ENCODE measurements at regions not wholly inside any gene's neighbourhood (a gene's known extent, or its start where the extent isn't known, plus 50 kb on each side); places are given as distances from the start of the nearest gene placed in this dataset.

GRCh38 chr1:37404711-37405110 is 69.7 kb upstream of the ZC3H12A start:
- no peak for DNase-seq
- intact Hi-C loops (cut with DNase I) = no loop called here
- WGBS, 4 donors = 56 to 64% (median 59%) methylated on average over 4 of the region's 4 CpGs

GRCh38 chr1:37410105-37410504 is 64.3 kb upstream of the ZC3H12A start:
- Histone ChIP-seq H3K4me3 (no peak overlapping the region), H3K27me3 (no peaks in the 10 kb centered on the region), H3K36me3 (replicated peaks in 1 of 2) (no peaks in the 10 kb centered on the region), H3K4me1 (replicated peaks in 1 of 2) (no peaks in the 10 kb centered on the region), H3K27ac (no peak overlapping the region), H3K9me3 (replicated peaks in 1 of 3) (no peaks in the 10 kb centered on the region)
- intact Hi-C loops (cut with DNase I) = no loop called here
- 27 to 37% (median 34%) methylated on average over 7 of the region's 7 CpGs for WGBS, 4 donors
- DNase-seq = no peak
- TF ChIP-seq CTCF (IDR thresholded peaks at IDR 0.05) (no peak), POLR2A (IDR thresholded peaks at IDR 0.05) (no peak)

More at GRCh38 chr1:37404711-37405110, 69.7 kb upstream of the ZC3H12A start:
- Histone ChIP-seq H3K36me3 (replicated peaks in 1 of 2) (no peaks in the 10 kb centered on the region), H3K27ac (no peak overlapping the region), H3K4me1 (replicated peaks in 1 of 2) (no peaks in the 10 kb centered on the region), H3K9me3 (replicated peaks in 1 of 3) (no peaks in the 10 kb centered on the region), H3K27me3 (no peaks in the 10 kb centered on the region), H3K4me3 (no peak overlapping the region)
- no peak for TF ChIP-seq POLR2A (IDR thresholded peaks at IDR 0.05)
- no peak for TF ChIP-seq CTCF (IDR thresholded peaks at IDR 0.05)

- Histone ChIP-seq H3K27ac (no peak overlapping the region), H3K9me3 (replicated peaks in 1 of 3) (no peaks in the 10 kb centered on the region), H3K4me1 (replicated peaks in 1 of 2) (no peaks in the 10 kb centered on the region), H3K4me3 (no peak overlapping the region), H3K36me3 (replicated peaks in 1 of 2) (no peaks in the 10 kb centered on the region), H3K27me3 (no peaks in the 10 kb centered on the region)
- TF ChIP-seq POLR2A (IDR thresholded peaks at IDR 0.05) = no peak
- peak in 1 of 7 donors; percentile 7 for DNase-seq
- intact Hi-C loops (cut with DNase I) = no loop called here
- WGBS, 4 donors = 16 to 29% (median 19%) methylated on average over 5 to 7 of the region's 7 CpGs
Measured at GRCh38 chr1:37410815-37411214, 63.6 kb upstream of the ZC3H12A start.

GRCh38 chr1:37415611-37416244 is 58.7 kb upstream of the ZC3H12A start:
- TF ChIP-seq CTCF (IDR thresholded peaks at IDR 0.05) (no peak), POLR2A (IDR thresholded peaks at IDR 0.05) (no peak)
- WGBS, 4 donors = 84 to 89% (median 86%) methylated on average over 13 of the region's 13 CpGs
- H3K27ac ChIP-seq = no peak overlapping the region
- no peaks in the 10 kb centered on the region for H3K36me3 ChIP-seq (replicated peaks in 1 of 2)
- H3K4me1 ChIP-seq (replicated peaks in 1 of 2) = no peaks in the 10 kb centered on the region
- intact Hi-C loops (cut with DNase I) = no loop called here
- no peaks in the 10 kb centered on the region for H3K27me3 ChIP-seq
- H3K4me3 ChIP-seq = no peak overlapping the region
- no peaks in the 10 kb centered on the region for H3K9me3 ChIP-seq (replicated peaks in 1 of 3)
- no peak for DNase-seq

- Histone ChIP-seq H3K9me3 (replicated peaks in 1 of 3) (no peaks in the 10 kb centered on the region), H3K27me3 (no peaks in the 10 kb centered on the region), H3K4me3 (no peak overlapping the region), H3K27ac (no peak overlapping the region), H3K36me3 (replicated peaks in 1 of 2) (no peaks in the 10 kb centered on the region), H3K4me1 (replicated peaks in 1 of 2) (no peaks in the 10 kb centered on the region)
- WGBS, 4 donors = 0 to 46% (median 41%) methylated on average over 1 of the region's 1 CpG
- intact Hi-C loops (cut with DNase I) = no loop called here
- TF ChIP-seq POLR2A (IDR thresholded peaks at IDR 0.05) (no peak), CTCF (IDR thresholded peaks at IDR 0.05) (no peak)
- DNase-seq = no peak
Measured at GRCh38 chr1:37420456-37420855, 53.9 kb upstream of the ZC3H12A start.
